Testis (tissue), 2 donors: ENCODE measurements at regions not wholly inside any gene's neighbourhood (a gene's known extent, or its start where the extent isn't known, plus 50 kb on each side); places are given as distances from the start of the nearest gene placed in this dataset.

Source experiments
- DNase-seq: peaks from one replicate; pipeline ENCODE4 v3.0.0-alpha.2; 2019
- H3K27ac ChIP-seq, 2 donors: fragments of 200-600 bp; sonication (generic); one replicate each; pipeline ENCODE4 v1.5.1; 2019
- H3K27me3 ChIP-seq: fragments of 200-600 bp; sonication (generic); one replicate; pipeline ENCODE4 v1.5.1; 2019
- H3K36me3 ChIP-seq: fragments of 200-600 bp; sonication (generic); one replicate; pipeline ENCODE4 v1.5.1; 2017; ENCODE audit warnings: low read depth; ENCODE audit errors: missing control alignments
- H3K4me1 ChIP-seq: fragments of 200-600 bp; sonication (generic); one replicate; pipeline ENCODE4 v1.5.1; 2019
- H3K4me3 ChIP-seq, 2 donors: fragments of 200-600 bp; sonication (generic); one replicate each; pipeline ENCODE4 v1.5.1; 2017 to 2019
- H3K9me3 ChIP-seq: fragments of 200-600 bp; sonication (generic); one replicate; pipeline ENCODE4 v1.5.1; 2017
- POLR2A ChIP-seq: fragments of 450-650 bp; IDR thresholded peaks from one replicate; pipeline ENCODE4 v1.6.1; 2017; ENCODE audit warnings: antibody characterized with exemption, mild to moderate bottlenecking, moderate library complexity
- WGBS, 2 donors: methylation state at CpG; one replicate each; pipeline ENCODE4 v1.1.5; 2018; 5-methylcytosine and 5-hydroxymethylcytosine counted together
- intact Hi-C: fragments of 100-400 bp; cut with DNase I; formaldehyde crosslinking; loops from one replicate; pipeline ENCODE4 v1.15.1; 2023; ENCODE audit warnings: low total_unique reads
- TF ChIP-seq, protein P1 (sequence below), 3 experiments: fragments of 450-650 bp in 2 of 3; fragments of 200-600 bp in 1 of 3; sonication (generic) in 1 of 3; IDR thresholded peaks; one replicate each; pipeline ENCODE4 v1.5.1; 2016 to 2019; ENCODE audit warnings: antibody characterized with exemption in 3 of 3, mild to moderate bottlenecking in 2 of 3, moderate library complexity in 1 of 3

GRCh38 chr20:10954908-10955580 lies 281.2 kb upstream of the JAG1 start:
- no peaks in the 10 kb centered on the region for H3K27me3 ChIP-seq
- H3K36me3 ChIP-seq, result no peaks in the 10 kb centered on the region
- no peak overlapping the region for H3K27ac ChIP-seq
- no peaks in the 10 kb centered on the region for H3K9me3 ChIP-seq
- TF ChIP-seq POLR2A, result no peak
- TF ChIP-seq, protein P1, sequence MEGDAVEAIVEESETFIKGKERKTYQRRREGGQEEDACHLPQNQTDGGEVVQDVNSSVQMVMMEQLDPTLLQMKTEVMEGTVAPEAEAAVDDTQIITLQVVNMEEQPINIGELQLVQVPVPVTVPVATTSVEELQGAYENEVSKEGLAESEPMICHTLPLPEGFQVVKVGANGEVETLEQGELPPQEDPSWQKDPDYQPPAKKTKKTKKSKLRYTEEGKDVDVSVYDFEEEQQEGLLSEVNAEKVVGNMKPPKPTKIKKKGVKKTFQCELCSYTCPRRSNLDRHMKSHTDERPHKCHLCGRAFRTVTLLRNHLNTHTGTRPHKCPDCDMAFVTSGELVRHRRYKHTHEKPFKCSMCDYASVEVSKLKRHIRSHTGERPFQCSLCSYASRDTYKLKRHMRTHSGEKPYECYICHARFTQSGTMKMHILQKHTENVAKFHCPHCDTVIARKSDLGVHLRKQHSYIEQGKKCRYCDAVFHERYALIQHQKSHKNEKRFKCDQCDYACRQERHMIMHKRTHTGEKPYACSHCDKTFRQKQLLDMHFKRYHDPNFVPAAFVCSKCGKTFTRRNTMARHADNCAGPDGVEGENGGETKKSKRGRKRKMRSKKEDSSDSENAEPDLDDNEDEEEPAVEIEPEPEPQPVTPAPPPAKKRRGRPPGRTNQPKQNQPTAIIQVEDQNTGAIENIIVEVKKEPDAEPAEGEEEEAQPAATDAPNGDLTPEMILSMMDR (IDR thresholded peaks at IDR 0.05), result no peak
- 88 to 93% methylated on average over 3 of the region's 3 CpGs for WGBS, 2 donors
- no peak for DNase-seq
- intact Hi-C loops, result no loop called here
- H3K4me3 ChIP-seq, result no peak overlapping the region
- H3K4me1 ChIP-seq, result no peaks in the 10 kb centered on the region

- Histone ChIP-seq H3K36me3 (no peaks in the 10 kb centered on the region), H3K27ac (no peak overlapping the region), H3K4me1 (no peaks in the 10 kb centered on the region), H3K4me3 (no peak overlapping the region), H3K9me3 (no peaks in the 10 kb centered on the region), H3K27me3 (no peaks in the 10 kb centered on the region)
- intact Hi-C loops, result no loop called here
- TF ChIP-seq, protein P1 (IDR thresholded peaks at IDR 0.05), result no peak
- no peak for TF ChIP-seq POLR2A
- 83 to 92% methylated on average over 3 of the region's 3 CpGs for WGBS, 2 donors
- DNase-seq, result no peak
Observed at GRCh38 chr20:10958279-10958678, 284.5 kb upstream of the JAG1 start.

DNA sequence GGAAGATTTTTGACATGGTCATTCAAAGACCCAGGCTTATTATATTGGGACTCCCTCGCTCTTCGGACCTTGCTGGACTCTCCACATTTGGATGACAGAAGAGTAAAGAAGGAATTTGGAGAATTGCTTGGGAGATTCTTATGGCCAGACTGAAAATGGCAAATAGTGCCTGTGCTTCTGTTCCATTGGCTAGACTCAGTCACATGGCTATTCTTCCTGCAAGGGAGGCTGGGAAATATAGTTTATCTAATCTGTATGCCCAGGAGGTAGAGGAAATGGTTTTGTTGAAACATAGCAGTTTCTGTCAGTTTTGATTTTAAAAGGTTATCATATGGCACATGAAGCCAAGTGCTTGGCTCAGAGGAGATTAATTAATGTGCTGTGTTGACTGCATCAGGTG lies 286.6 kb upstream of the JAG1 start:
- no peaks in the 10 kb centered on the region for H3K36me3 ChIP-seq
- TF ChIP-seq, protein P1 (IDR thresholded peaks at IDR 0.05), result no peak
- TF ChIP-seq POLR2A, result no peak
- 89 to 90% methylated on average over 2 of the region's 2 CpGs for WGBS, 2 donors
- intact Hi-C loops, result no loop called here
- H3K9me3 ChIP-seq, result no peaks in the 10 kb centered on the region
- H3K4me1 ChIP-seq, result no peaks in the 10 kb centered on the region
- no peaks in the 10 kb centered on the region for H3K27me3 ChIP-seq
- H3K4me3 ChIP-seq, result no peak overlapping the region
- no peak overlapping the region for H3K27ac ChIP-seq
- no peak for DNase-seq

DNA sequence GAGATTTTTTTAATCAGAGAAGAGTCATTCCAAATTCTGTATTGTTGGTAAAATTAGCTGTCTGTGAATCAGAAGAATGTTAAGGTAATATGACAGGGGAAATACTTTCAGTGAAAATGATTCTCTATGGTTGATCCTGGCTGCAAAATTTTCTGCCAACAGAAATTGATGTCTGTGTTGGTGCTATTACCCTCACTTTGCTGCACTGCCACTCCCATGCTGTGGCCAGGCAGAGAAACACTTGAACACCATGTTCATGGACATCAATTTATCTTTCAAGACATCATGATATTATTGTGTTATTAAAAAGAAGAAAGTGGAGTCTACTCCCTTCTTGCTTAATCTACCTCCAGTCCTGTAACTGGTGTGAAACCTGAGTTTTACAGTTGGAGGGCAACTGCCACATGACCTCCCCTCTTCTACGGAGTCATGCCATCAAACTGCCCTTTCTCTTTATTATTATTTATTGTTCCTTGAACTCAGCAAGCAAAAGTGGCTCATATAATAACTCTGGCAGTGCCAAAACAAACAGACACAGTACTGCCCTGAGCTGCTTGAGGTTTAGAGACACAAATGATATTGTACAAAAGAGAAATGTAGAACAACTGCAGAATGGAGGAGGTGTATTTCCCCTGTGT lies 288.0 kb upstream of the JAG1 start:
- Histone ChIP-seq H3K27me3 (no peaks in the 10 kb centered on the region), H3K36me3 (no peaks in the 10 kb centered on the region), H3K4me3 (no peak overlapping the region), H3K9me3 (no peaks in the 10 kb centered on the region), H3K27ac (no peak overlapping the region), H3K4me1 (peaks cover 2% of the 10 kb centered on the region)
- WGBS, 2 donors, result 57 to 60% methylated on average over 1 of the region's 1 CpG
- intact Hi-C loops, result no loop called here
- no peak for DNase-seq
- TF ChIP-seq POLR2A, result no peak
- TF ChIP-seq, protein P1 (IDR thresholded peaks at IDR 0.05), result no peak

- no peaks in the 10 kb centered on the region for H3K36me3 ChIP-seq
- peaks cover 4% of the 10 kb centered on the region for H3K4me1 ChIP-seq
- no peak overlapping the region for H3K4me3 ChIP-seq
- TF ChIP-seq POLR2A, result no peak
- TF ChIP-seq, protein P1 (IDR thresholded peaks at IDR 0.05), result no peak
- 92 to 94% methylated on average over 3 of the region's 3 CpGs for WGBS, 2 donors
- H3K9me3 ChIP-seq, result no peaks in the 10 kb centered on the region
- DNase-seq, result no peak
- intact Hi-C loops, result no loop called here
- no peak overlapping the region for H3K27ac ChIP-seq
- no peaks in the 10 kb centered on the region for H3K27me3 ChIP-seq
Observed at GRCh38 chr20:10962937-10963336, 289.1 kb upstream of the JAG1 start.
